ENCODE measurements at regions not wholly inside any gene's neighbourhood (a gene's known extent, or its start where the extent isn't known, plus 50 kb on each side); places are given as distances from the start of the nearest gene placed in this dataset.
A peak's percentile ranks its signal among the peaks of the same experiment; 100 is the strongest.

DNA sequence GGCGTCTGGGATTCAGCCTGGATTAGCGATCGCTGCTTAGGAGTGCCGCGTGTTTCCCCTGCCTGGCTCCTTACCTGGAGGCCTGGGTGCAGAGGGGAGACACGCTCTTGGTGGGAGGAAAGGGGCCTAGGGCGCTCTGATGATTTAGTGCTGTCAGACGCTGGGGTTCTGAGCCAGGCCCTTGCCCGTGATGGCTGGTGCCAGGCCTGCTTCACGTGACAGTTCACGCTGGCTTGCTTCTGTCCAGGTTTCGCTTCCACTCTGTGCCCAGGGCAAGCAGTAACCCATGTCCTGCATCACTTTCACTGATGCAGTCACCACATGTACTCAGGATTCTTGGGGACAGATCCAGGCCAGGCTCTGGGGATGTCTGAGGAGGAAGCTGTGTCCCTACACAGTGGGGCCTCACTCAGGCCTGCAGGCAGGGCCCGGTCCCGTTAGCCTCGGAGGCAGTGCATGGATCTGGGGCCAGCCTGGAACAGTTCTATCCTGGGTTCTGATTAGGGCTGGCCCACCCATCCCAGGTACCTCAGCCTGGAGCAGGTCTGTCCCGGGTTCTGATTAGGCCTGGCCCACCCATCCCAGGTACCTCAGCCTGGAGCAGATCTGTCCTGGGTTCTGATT, 1220.9 kb downstream of the BRD1 start:
- H3K4me1 ChIP-seq: no peaks in the 10 kb centered on the region
- H3K27ac ChIP-seq: no peak overlapping the region
- no peaks in the 10 kb centered on the region for H3K36me3 ChIP-seq
- TF ChIP-seq POLR2A (IDR thresholded peaks at IDR 0.05) (no peak), CTCF (IDR thresholded peaks at IDR 0.05) (no peak)
- ATAC-seq: no peak
- 78 to 93% (median 92%) methylated on average over 9 to 16 of the region's 16 CpGs for WGBS, 4 donors
- intact Hi-C loops (cut with DNase I): no loop called here
- H3K27me3 ChIP-seq: no peaks in the 10 kb centered on the region
- DNase-seq: peak in 1 of 5 donors; percentile 49
- peaks cover 0 to 4% (median 0%) of the 10 kb centered on the region in 12 donors for H3K9me3 ChIP-seq
- H3K4me3 ChIP-seq: no peak overlapping the region

GRCh38 chr22:48605856-48606481, 1221.7 kb downstream of the BRD1 start:
- TF ChIP-seq CTCF (IDR thresholded peaks at IDR 0.05): no peak
- no peak for TF ChIP-seq POLR2A (IDR thresholded peaks at IDR 0.05)
- H3K4me1 ChIP-seq: no peaks in the 10 kb centered on the region
- H3K27ac ChIP-seq: no peak overlapping the region
- 84 to 89% (median 86%) methylated on average over 9 to 13 of the region's 13 CpGs for WGBS, 4 donors
- no peak for ATAC-seq
- H3K9me3 ChIP-seq: peaks cover 0 to under 1% (median 0%) of the 10 kb centered on the region in 12 donors
- H3K27me3 ChIP-seq: no peaks in the 10 kb centered on the region
- intact Hi-C loops (cut with DNase I): no loop called here
- H3K4me3 ChIP-seq: no peak overlapping the region
- no peaks in the 10 kb centered on the region for H3K36me3 ChIP-seq
- DNase-seq: peak in 1 of 5 donors; percentile 51

DNA sequence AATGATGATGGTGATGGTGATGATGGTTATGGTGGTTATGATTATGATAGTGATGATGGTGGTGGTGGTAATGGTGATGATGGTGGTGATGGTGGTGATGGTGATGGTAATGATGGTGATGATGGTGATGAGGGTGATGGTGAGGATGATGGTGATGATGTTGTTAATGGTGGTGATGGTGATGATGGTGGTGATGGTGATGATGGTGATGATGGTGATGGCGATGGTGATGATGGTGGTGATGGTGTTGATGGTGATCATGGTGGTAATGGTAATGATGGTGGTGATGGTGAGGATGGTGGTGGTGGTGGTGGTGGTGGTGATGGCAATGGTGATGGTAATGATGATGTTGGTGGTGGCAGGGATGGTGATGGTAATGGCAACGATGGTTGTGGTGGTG, 1222.5 kb downstream of the BRD1 start:
- no peaks in the 10 kb centered on the region for H3K9me3 ChIP-seq
- H3K4me3 ChIP-seq: no peak overlapping the region
- no peaks in the 10 kb centered on the region for H3K4me1 ChIP-seq
- no peak for DNase-seq
- H3K36me3 ChIP-seq: no peaks in the 10 kb centered on the region
- 92 to 97% (median 95%) methylated on average over 2 of the region's 2 CpGs for WGBS, 4 donors
- intact Hi-C loops (cut with DNase I): no loop called here
- no peak for TF ChIP-seq CTCF (IDR thresholded peaks at IDR 0.05)
- no peak for TF ChIP-seq POLR2A (IDR thresholded peaks at IDR 0.05)
- H3K27ac ChIP-seq: no peak overlapping the region
- no peaks in the 10 kb centered on the region for H3K27me3 ChIP-seq
- no peak for ATAC-seq

- H3K4me3 ChIP-seq: no peak overlapping the region
- peaks cover 0 to 3% (median 0%) of the 10 kb centered on the region in 12 donors for H3K9me3 ChIP-seq
- no peak overlapping the region for H3K27ac ChIP-seq
- intact Hi-C loops (cut with DNase I): no loop called here
- DNase-seq: peak in 1 of 5 donors; percentile 26
- no peaks in the 10 kb centered on the region for H3K36me3 ChIP-seq
- WGBS, 4 donors: 83 to 87% (median 85%) methylated on average over 17 to 18 of the region's 18 CpGs
- no peaks in the 10 kb centered on the region for H3K27me3 ChIP-seq
- ATAC-seq: no peak
- TF ChIP-seq CTCF (IDR thresholded peaks at IDR 0.05): no peak
- no peak for TF ChIP-seq POLR2A (IDR thresholded peaks at IDR 0.05)
- no peaks in the 10 kb centered on the region for H3K4me1 ChIP-seq
Observed at GRCh38 chr22:48603621-48604320, 1223.9 kb downstream of the BRD1 start.

Data from heart left ventricle (tissue), 16 donors.